ENCODE measurements at regions not wholly inside any gene's neighbourhood (a gene's known extent, or its start where the extent isn't known, plus 50 kb on each side); places are given as distances from the start of the nearest gene placed in this dataset.
A peak's percentile ranks its signal among the peaks of the same experiment; 100 is the strongest.

DNA sequence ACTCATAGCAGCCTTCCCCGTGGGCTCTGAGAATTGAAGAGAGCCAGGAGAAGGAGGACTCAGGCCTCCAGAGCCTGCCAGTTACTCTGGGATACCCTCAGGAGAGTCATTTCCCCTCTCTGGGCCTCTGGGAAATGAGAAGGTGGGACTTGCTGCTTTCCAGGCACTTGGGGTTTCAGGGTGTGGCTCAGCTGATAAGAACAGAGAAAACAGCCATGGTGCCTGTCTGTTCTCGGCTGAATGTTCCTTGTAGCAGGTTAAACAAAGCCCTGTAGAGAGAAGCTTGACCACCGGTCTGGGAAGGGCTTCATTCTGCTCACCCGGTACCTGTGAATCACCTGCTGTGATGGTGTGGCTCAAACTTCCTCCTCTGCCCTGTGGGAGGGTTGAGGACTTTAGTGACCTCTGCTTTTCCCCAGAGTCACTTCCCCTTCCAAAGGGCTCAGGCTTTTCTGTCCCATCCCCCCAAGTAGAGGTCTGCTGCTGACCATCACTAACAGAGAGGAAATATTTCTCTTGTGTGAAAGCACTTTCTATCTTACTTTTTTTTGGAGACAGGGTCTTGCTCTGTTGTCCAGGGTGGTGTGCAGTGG, 212.4 kb upstream of the GALNT17 start:
- Histone ChIP-seq H3K27ac (ENCODE audit: low read depth in 2 of 2, low read length in 2 of 2) (no peak overlapping the region), H3K36me3 (ENCODE audit: control insufficient read depth in 2 of 3, insufficient read depth in 3 of 3, low read length in 3 of 3) (no peaks in the 10 kb centered on the region), H3K9me3 (ENCODE audit: control insufficient read depth in 2 of 3, insufficient read depth in 1 of 3, low read length in 3 of 3) (no peaks in the 10 kb centered on the region), H3K9ac (ENCODE audit: low read length in 3 of 3) (no peak overlapping the region), H3K4me3 (ENCODE audit: low read length in 3 of 3) (no peak overlapping the region), H3K4me1 (ENCODE audit: control insufficient read depth in 2 of 3, insufficient read depth in 2 of 3, low read depth in 1 of 3, low read length in 3 of 3) (no peaks in the 10 kb centered on the region), H3K27me3 (ENCODE audit: control insufficient read depth, insufficient read depth, low read length) (no peaks in the 10 kb centered on the region)
- DNase-seq (no peak), FAIRE-seq (no peak)
- TF ChIP-seq, protein P1, sequence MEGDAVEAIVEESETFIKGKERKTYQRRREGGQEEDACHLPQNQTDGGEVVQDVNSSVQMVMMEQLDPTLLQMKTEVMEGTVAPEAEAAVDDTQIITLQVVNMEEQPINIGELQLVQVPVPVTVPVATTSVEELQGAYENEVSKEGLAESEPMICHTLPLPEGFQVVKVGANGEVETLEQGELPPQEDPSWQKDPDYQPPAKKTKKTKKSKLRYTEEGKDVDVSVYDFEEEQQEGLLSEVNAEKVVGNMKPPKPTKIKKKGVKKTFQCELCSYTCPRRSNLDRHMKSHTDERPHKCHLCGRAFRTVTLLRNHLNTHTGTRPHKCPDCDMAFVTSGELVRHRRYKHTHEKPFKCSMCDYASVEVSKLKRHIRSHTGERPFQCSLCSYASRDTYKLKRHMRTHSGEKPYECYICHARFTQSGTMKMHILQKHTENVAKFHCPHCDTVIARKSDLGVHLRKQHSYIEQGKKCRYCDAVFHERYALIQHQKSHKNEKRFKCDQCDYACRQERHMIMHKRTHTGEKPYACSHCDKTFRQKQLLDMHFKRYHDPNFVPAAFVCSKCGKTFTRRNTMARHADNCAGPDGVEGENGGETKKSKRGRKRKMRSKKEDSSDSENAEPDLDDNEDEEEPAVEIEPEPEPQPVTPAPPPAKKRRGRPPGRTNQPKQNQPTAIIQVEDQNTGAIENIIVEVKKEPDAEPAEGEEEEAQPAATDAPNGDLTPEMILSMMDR (IDR thresholded peaks at IDR 0.05; ENCODE audit: borderline replicate concordance, extremely low read depth, insufficient read depth) = no peak
- intact Hi-C loops (cut with DNase I) = no loop called here

DNA sequence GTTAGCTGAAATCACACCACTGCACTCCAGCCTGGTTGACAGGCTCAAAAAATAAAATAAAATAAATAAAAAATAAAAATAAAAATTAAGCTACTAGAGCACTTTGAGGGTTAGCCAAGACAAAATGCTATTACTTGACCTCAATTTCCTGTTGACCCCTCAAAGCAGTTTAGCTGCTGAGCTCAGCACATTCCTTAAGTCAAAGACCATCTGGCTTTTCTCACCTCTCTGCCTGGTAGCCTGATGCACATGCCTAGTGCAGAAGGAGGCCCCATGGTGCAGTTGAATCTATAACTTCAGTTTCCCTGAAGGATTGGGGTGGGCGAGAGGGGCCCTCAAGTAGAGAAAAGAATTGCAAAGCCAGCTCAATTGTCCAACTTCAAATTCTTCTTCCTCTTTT, 211.1 kb upstream of the GALNT17 start:
- H3K4me1 ChIP-seq (ENCODE audit: control insufficient read depth in 2 of 3, insufficient read depth in 2 of 3, low read depth in 1 of 3, low read length in 3 of 3) = no peaks in the 10 kb centered on the region
- FAIRE-seq = no peak
- peak in 4 of 5 donors; percentile 41 to 91 (median 62) for DNase-seq
- H3K27me3 ChIP-seq (ENCODE audit: control insufficient read depth, insufficient read depth, low read length) = no peaks in the 10 kb centered on the region
- TF ChIP-seq, protein P1 (IDR thresholded peaks at IDR 0.05; ENCODE audit: borderline replicate concordance, extremely low read depth, insufficient read depth) = no peak
- H3K36me3 ChIP-seq (ENCODE audit: control insufficient read depth in 2 of 3, insufficient read depth in 3 of 3, low read length in 3 of 3) = no peaks in the 10 kb centered on the region
- H3K4me3 ChIP-seq (ENCODE audit: low read length in 3 of 3) = no peak overlapping the region
- no peak overlapping the region for H3K27ac ChIP-seq (ENCODE audit: low read depth in 2 of 2, low read length in 2 of 2)
- no peak overlapping the region for H3K9ac ChIP-seq (ENCODE audit: low read length in 3 of 3)
- H3K9me3 ChIP-seq (ENCODE audit: control insufficient read depth in 2 of 3, insufficient read depth in 1 of 3, low read length in 3 of 3) = no peaks in the 10 kb centered on the region
- intact Hi-C loops (cut with DNase I) = no loop called here

DNA sequence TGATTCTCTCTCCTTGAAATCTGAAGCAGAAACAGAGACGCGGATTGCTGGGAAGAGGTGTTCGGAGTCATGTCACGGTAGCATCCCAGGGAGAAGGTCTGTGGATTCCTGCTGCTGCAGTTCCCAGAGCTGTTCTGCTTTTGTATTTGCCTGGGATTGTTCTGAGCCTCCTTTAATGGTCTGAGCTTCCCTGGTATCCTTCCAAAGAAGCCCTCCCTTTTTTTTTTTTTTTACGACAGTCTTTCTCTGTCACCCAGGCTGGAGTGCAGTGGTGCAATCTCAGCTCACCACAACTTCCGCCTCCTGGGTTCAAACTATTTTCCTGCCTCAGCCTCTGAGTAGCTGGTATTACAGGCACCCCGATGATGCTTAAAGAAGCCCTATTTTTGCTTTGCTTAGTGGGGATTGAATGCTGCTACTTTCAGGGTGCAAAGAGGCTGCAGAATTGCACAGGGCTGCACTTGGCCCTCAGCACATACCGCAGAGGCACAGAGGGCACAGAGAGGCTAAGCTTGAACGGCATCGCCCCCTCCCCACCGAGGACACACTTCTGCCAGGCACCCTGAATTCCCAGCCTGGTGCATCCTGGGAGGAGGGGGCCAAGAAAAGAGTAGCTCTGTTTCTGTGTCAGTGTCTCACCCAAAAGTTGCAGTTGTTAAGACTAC, 208.6 kb upstream of the GALNT17 start:
- no peaks in the 10 kb centered on the region for H3K27me3 ChIP-seq (ENCODE audit: control insufficient read depth, insufficient read depth, low read length)
- no peaks in the 10 kb centered on the region for H3K36me3 ChIP-seq (ENCODE audit: control insufficient read depth in 2 of 3, insufficient read depth in 3 of 3, low read length in 3 of 3)
- no peak for FAIRE-seq
- TF ChIP-seq, protein P1 (IDR thresholded peaks at IDR 0.05; ENCODE audit: borderline replicate concordance, extremely low read depth, insufficient read depth) = no peak
- no peak overlapping the region for H3K4me3 ChIP-seq (ENCODE audit: low read length in 3 of 3)
- no peaks in the 10 kb centered on the region for H3K9me3 ChIP-seq (ENCODE audit: control insufficient read depth in 2 of 3, insufficient read depth in 1 of 3, low read length in 3 of 3)
- DNase-seq = peak in 1 of 5 donors; percentile 25
- intact Hi-C loops (cut with DNase I) = no loop called here
- no peak overlapping the region for H3K27ac ChIP-seq (ENCODE audit: low read depth in 2 of 2, low read length in 2 of 2)
- no peaks in the 10 kb centered on the region for H3K4me1 ChIP-seq (ENCODE audit: control insufficient read depth in 2 of 3, insufficient read depth in 2 of 3, low read depth in 1 of 3, low read length in 3 of 3)
- H3K9ac ChIP-seq (ENCODE audit: low read length in 3 of 3) = no peak overlapping the region
